HCT116 (cell line): ENCODE measurements at regions not wholly inside any gene's neighbourhood (a gene's known extent, or its start where the extent isn't known, plus 50 kb on each side); places are given as distances from the start of the nearest gene placed in this dataset.

Source experiments
- CEBPB ChIP-seq: IDR thresholded peaks from 2 replicates; pipeline ENCODE4 v1.6.1; 2012; ENCODE audit warnings: low read depth
- CTCF ChIP-seq, 3 experiments: fragments of 200-600 bp in 1 of 3; sonication (generic) in 1 of 3; IDR thresholded peaks in 2 of 3; conservative IDR thresholded peaks in 1 of 3; 2 replicates each; pipeline ENCODE4 v1.5.1; 2012 to 2017; ENCODE audit warnings: low read depth in 2 of 3, low read length in 2 of 3, antibody characterized with exemption in 1 of 3, borderline replicate concordance in 1 of 3, control low read depth in 1 of 3, mild to moderate bottlenecking in 1 of 3, mixed read lengths in 1 of 3, mixed run types in 1 of 3, moderate library complexity in 1 of 3; ENCODE audit not compliant: insufficient read depth in 1 of 3
- EGR1 ChIP-seq: IDR thresholded peaks from 2 replicates; pipeline ENCODE4 v1.6.1; 2012; ENCODE audit warnings: low read depth
- EZH2 ChIP-seq: fragments of 200-600 bp; sonication (generic); IDR thresholded peaks from 2 replicates; pipeline ENCODE4 v1.6.1; 2017; ENCODE audit warnings: antibody characterized with exemption, mixed run types
- JUND ChIP-seq: IDR thresholded peaks from 2 replicates; pipeline ENCODE4 v1.6.1; 2012
- POLR2A ChIP-seq: IDR thresholded peaks from 2 replicates; pipeline ENCODE4 v1.7.0; 2011; ENCODE audit warnings: borderline replicate concordance; ENCODE audit not compliant: insufficient read depth, insufficient read length; ENCODE audit errors: extremely low read depth
- POLR2AphosphoS5 ChIP-seq: IDR thresholded peaks from 2 replicates; pipeline ENCODE4 v1.6.1; 2011; ENCODE audit warnings: mild to moderate bottlenecking, low read depth, low read length, moderate library complexity
- RAD21 ChIP-seq: IDR thresholded peaks from 2 replicates; pipeline ENCODE4 v1.6.1; 2012; ENCODE audit warnings: low read depth, mild to moderate bottlenecking
- TCF7L2 ChIP-seq: IDR thresholded peaks from 2 replicates; pipeline ENCODE4 v1.7.0; 2011; ENCODE audit warnings: borderline replicate concordance, inconsistent platforms; ENCODE audit not compliant: insufficient read depth, insufficient read length; ENCODE audit errors: extremely low read depth
- ZFX ChIP-seq: fragments of 450-650 bp; IDR thresholded peaks from 2 replicates; pipeline ENCODE4 v1.6.1; 2017
- ZNF274 ChIP-seq: fragments of 200-500 bp; sonication (Bioruptor generic); IDR thresholded peaks from 2 replicates; pipeline ENCODE4 v1.6.1; 2014; ENCODE audit warnings: mild to moderate bottlenecking, low read depth, low read length, inconsistent platforms
- TF ChIP-seq, protein P1 (sequence below): IDR thresholded peaks from 2 replicates; pipeline ENCODE4 v1.6.1; 2012
- TF ChIP-seq, protein P2 (sequence below): IDR thresholded peaks from 2 replicates; pipeline ENCODE4 v1.6.1; 2012

GRCh38 chr17:72068643-72069042 is 52.2 kb upstream of the SOX9 start:
- TF ChIP-seq, protein P1, sequence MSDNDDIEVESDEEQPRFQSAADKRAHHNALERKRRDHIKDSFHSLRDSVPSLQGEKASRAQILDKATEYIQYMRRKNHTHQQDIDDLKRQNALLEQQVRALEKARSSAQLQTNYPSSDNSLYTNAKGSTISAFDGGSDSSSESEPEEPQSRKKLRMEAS: no peak
- TF ChIP-seq CTCF (IDR thresholded peaks at IDR 0.05 in 2 of 3, conservative IDR thresholded peaks at IDR 0.05 in 1 of 3; ENCODE audit: borderline replicate concordance in 1 of 3, insufficient read depth in 1 of 3, low read depth in 2 of 3, low read length in 2 of 3) (no peak), POLR2A (no peak), POLR2AphosphoS5 (no peak), RAD21 (no peak), TCF7L2 (no peak), ZNF274 (no peak), CEBPB (no peak), EZH2 (no peak), EGR1 (no peak), JUND (no peak), ZFX (no peak)
- TF ChIP-seq, protein P2, sequence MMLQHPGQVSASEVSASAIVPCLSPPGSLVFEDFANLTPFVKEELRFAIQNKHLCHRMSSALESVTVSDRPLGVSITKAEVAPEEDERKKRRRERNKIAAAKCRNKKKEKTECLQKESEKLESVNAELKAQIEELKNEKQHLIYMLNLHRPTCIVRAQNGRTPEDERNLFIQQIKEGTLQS: no peak
